SK-N-SH (cell line): ENCODE measurements at regions not wholly inside any gene's neighbourhood (a gene's known extent, or its start where the extent isn't known, plus 50 kb on each side); places are given as distances from the start of the nearest gene placed in this dataset.

ENCODE experiments used
- CTCF ChIA-PET: fragments of 300-600, 350-600 bp; formaldehyde crosslinking; extraction: SDS; loops from one replicate; lab custom pipeline; 2021; lab: Yijun Ruan, JAX
- POLR2A ChIA-PET: fragments of 350-600 bp; sonication (Branson Sonifier 250); formaldehyde crosslinking; extraction: SDS; loops from one replicate; lab custom pipeline; 2020; ENCODE audit warnings: antibody characterized with exemption, inconsistent platforms; lab: Yijun Ruan, JAX
- DNase-seq: peaks from one replicate; pipeline ENCODE4 v3.0.0; 2012
- H2AFZ ChIP-seq: fragments of 200-600 bp; sonication (generic); 2 replicates; pipeline ENCODE4 v1.8.1; 2016; ENCODE audit warnings: antibody characterized with exemption, mild to moderate bottlenecking, low read depth
- H3F3A ChIP-seq: fragments of 200-600 bp; sonication (generic); replicated peaks from 2 replicates; pipeline ENCODE3; 2016; ENCODE audit warnings: antibody characterized with exemption, mild to moderate bottlenecking; ENCODE audit not compliant: insufficient read depth
- H3K27ac ChIP-seq, 2 experiments: fragments of 200-500 bp in 1 of 2; fragments of 200-600 bp in 1 of 2; sonication (Bioruptor generic) in 1 of 2; sonication (generic), shearing (Covaris generic) in 1 of 2; 2 replicates each; pipeline versions ENCODE4 v1.5.1 to v1.6.1; 2014 to 2016; ENCODE audit warnings: low read depth in 2 of 2, inconsistent platforms in 1 of 2, low read length in 1 of 2, mild to moderate bottlenecking in 1 of 2, mixed read lengths in 1 of 2
- H3K27me3 ChIP-seq: fragments of 200-600 bp; sonication (generic), shearing (Covaris generic); 2 replicates; pipeline ENCODE4 v1.6.1; 2016; ENCODE audit warnings: mixed run types; ENCODE audit not compliant: insufficient read depth
- H3K36me3 ChIP-seq, 2 experiments: fragments of 200-500 bp in 1 of 2; fragments of 200-600 bp in 1 of 2; sonication (Bioruptor generic) in 1 of 2; sonication (generic) in 1 of 2; replicated peaks in 1 of 2; 2 replicates each; pipeline versions ENCODE3 to v1.5.1; 2014 to 2016; ENCODE audit warnings: low read length in 1 of 2, mild to moderate bottlenecking in 1 of 2; ENCODE audit not compliant: insufficient read depth in 2 of 2, control insufficient read depth in 1 of 2
- H3K4me1 ChIP-seq, 2 experiments: fragments of 200-500 bp in 1 of 2; fragments of 200-600 bp in 1 of 2; sonication (Bioruptor generic) in 1 of 2; sonication (generic), shearing (Covaris generic) in 1 of 2; 2 replicates each; pipeline versions ENCODE4 v1.5.1 to v1.6.1; 2014 to 2016; ENCODE audit warnings: low read depth in 1 of 2, low read length in 1 of 2, mixed run types in 1 of 2; ENCODE audit not compliant: insufficient read depth in 2 of 2, control insufficient read depth in 1 of 2
- H3K4me2 ChIP-seq: fragments of 200-600 bp; sonication (generic), shearing (Covaris generic); 2 replicates; pipeline ENCODE4 v1.6.1; 2017; ENCODE audit warnings: mixed run types
- H3K4me3 ChIP-seq, 2 experiments: fragments of 200-500 bp in 1 of 2; fragments of 200-600 bp in 1 of 2; sonication (Bioruptor generic) in 1 of 2; sonication (generic), shearing (Covaris generic) in 1 of 2; 2 replicates each; pipeline versions ENCODE4 v1.5.1 to v1.8.1; 2014 to 2016; ENCODE audit warnings: low read depth in 2 of 2, inconsistent platforms in 1 of 2, low read length in 1 of 2, mild to moderate bottlenecking in 1 of 2, mixed read lengths in 1 of 2, moderate library complexity in 1 of 2
- H3K79me2 ChIP-seq: fragments of 200-600 bp; sonication (generic); 2 replicates; pipeline ENCODE4 v1.8.1; 2017; ENCODE audit warnings: mild to moderate bottlenecking; ENCODE audit not compliant: insufficient read depth
- H3K9ac ChIP-seq: fragments of 200-600 bp; sonication (generic); 2 replicates; pipeline ENCODE4 v1.6.1; 2017; ENCODE audit warnings: mixed run types
- H3K9me2 ChIP-seq: fragments of 200-600 bp; sonication (generic); 2 replicates; pipeline ENCODE4 v1.6.1; 2017; ENCODE audit warnings: mixed run types
- H3K9me3 ChIP-seq: fragments of 200-600 bp; sonication (generic); 2 replicates; pipeline ENCODE4 v1.6.1; 2017; ENCODE audit warnings: mixed run types, mild to moderate bottlenecking, moderate library complexity
- H4K20me1 ChIP-seq: fragments of 200-600 bp; sonication (generic); 2 replicates; pipeline ENCODE4 v1.6.1; 2017; ENCODE audit warnings: mild to moderate bottlenecking, mixed run types; ENCODE audit not compliant: insufficient read depth
- FOXJ3 ChIP-seq: sonication (generic); formaldehyde crosslinking; IDR thresholded peaks from 2 replicates; pipeline ENCODE4 v1.5.1; 2020; ENCODE audit warnings: mild to moderate bottlenecking, missing genetic modification reagents
- FOXM1 ChIP-seq: IDR thresholded peaks from 2 replicates; pipeline ENCODE4 v1.4.0; 2012; ENCODE audit warnings: low read depth, mild to moderate bottlenecking
- GABPA ChIP-seq: IDR thresholded peaks from 2 replicates; pipeline ENCODE4 v1.4.0; 2012; ENCODE audit warnings: low read depth, mild to moderate bottlenecking
- IRF3 ChIP-seq: fragments of 150-350 bp; IDR thresholded peaks from 2 replicates; pipeline ENCODE4 v1.6.1; 2016; ENCODE audit warnings: mild to moderate bottlenecking, low read depth, low read length
- MXI1 ChIP-seq: IDR thresholded peaks from 2 replicates; pipeline ENCODE4 v1.6.1; 2012; ENCODE audit warnings: mild to moderate bottlenecking, low read depth, low read length, improper control_type of control experiment
- POLR2AphosphoS5 ChIP-seq: IDR thresholded peaks from 2 replicates; pipeline ENCODE4 v1.6.1; 2012; ENCODE audit warnings: low read depth, low read length
- RAD21 ChIP-seq: IDR thresholded peaks from 2 replicates; pipeline ENCODE4 v1.6.1; 2012; ENCODE audit warnings: mild to moderate bottlenecking, low read length
- RCOR1 ChIP-seq: fragments of 150-350 bp; IDR thresholded peaks from 2 replicates; pipeline ENCODE4 v1.6.1; 2017; ENCODE audit warnings: antibody characterized with exemption, low read length
- RFX5 ChIP-seq: IDR thresholded peaks from 2 replicates; pipeline ENCODE4 v1.6.1; 2012; ENCODE audit warnings: mild to moderate bottlenecking, improper control_type of control experiment, low read length
- SIN3A ChIP-seq: IDR thresholded peaks from 2 replicates; pipeline ENCODE4 v1.6.1; 2012; ENCODE audit warnings: low read depth, mild to moderate bottlenecking, low read length, moderate library complexity, borderline replicate concordance
- YY1 ChIP-seq: IDR thresholded peaks from 2 replicates; pipeline ENCODE4 v1.4.0; 2012; ENCODE audit warnings: low read depth, mild to moderate bottlenecking
- WGBS: methylation state at CpG from one replicate; pipeline ENCODE4 v1.1.6; 2017; ENCODE audit warnings: low lambda C conversion rate; 5-methylcytosine and 5-hydroxymethylcytosine counted together
- TF ChIP-seq, protein P1 (sequence below): fragments of 200-600 bp; sonication (generic); IDR thresholded peaks from 2 replicates; pipeline ENCODE4 v1.6.1; 2017; ENCODE audit warnings: antibody characterized with exemption, mild to moderate bottlenecking, moderate library complexity
- TF ChIP-seq, protein P2 (sequence below): IDR thresholded peaks from 2 replicates; pipeline ENCODE4 v1.4.0; 2012; ENCODE audit warnings: low read depth, borderline replicate concordance
- TF ChIP-seq, protein P3 (sequence below): IDR thresholded peaks from 2 replicates; pipeline ENCODE4; 2012
- TF ChIP-seq, protein P4 (sequence below): fragments of 150-350 bp; IDR thresholded peaks from 2 replicates; pipeline ENCODE4 v1.6.1; 2017; ENCODE audit warnings: antibody characterized with exemption, low read length, low read depth, borderline replicate concordance
- TF ChIP-seq, protein P5 (sequence below): IDR thresholded peaks from 2 replicates; pipeline ENCODE4 v1.6.1; 2012; ENCODE audit warnings: mild to moderate bottlenecking, low read depth, low read length, moderate library complexity

DNA sequence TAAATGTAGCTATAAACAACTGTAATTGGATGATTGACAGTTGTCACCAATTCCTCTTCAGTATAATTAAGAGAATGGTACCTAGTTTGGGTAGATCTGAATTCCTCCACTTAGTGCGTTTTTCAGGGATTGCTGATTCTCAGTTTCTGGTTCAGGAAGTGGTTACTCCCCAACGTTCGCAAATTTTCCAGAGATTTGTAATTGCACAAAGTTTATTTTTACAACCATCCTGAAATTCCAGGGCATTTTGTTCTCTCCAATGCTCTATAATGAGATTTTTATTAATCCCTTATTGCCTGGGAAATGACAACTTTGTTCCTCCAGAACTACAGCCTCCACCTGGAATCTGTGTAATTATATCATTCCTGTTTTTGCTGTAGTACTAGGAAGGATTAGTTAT lies 710.6 kb upstream of the ZEB2 start:
- H3K4me2 ChIP-seq = no peak overlapping the region
- no peak for DNase-seq

More for the DNA sequence above, 710.6 kb upstream of the ZEB2 start:
- Histone ChIP-seq H3F3A (no peaks in the 10 kb centered on the region), H3K27me3 (no peaks in the 10 kb centered on the region)
- TF ChIP-seq IRF3 (no peak), GABPA (no peak), MXI1 (no peak), RFX5 (no peak), SIN3A (no peak), POLR2AphosphoS5 (no peak), RCOR1 (no peak), FOXM1 (no peak), RAD21 (no peak), FOXJ3 (CRISPR knock-in tag) (no peak), YY1 (no peak)
- TF ChIP-seq, protein P1, sequence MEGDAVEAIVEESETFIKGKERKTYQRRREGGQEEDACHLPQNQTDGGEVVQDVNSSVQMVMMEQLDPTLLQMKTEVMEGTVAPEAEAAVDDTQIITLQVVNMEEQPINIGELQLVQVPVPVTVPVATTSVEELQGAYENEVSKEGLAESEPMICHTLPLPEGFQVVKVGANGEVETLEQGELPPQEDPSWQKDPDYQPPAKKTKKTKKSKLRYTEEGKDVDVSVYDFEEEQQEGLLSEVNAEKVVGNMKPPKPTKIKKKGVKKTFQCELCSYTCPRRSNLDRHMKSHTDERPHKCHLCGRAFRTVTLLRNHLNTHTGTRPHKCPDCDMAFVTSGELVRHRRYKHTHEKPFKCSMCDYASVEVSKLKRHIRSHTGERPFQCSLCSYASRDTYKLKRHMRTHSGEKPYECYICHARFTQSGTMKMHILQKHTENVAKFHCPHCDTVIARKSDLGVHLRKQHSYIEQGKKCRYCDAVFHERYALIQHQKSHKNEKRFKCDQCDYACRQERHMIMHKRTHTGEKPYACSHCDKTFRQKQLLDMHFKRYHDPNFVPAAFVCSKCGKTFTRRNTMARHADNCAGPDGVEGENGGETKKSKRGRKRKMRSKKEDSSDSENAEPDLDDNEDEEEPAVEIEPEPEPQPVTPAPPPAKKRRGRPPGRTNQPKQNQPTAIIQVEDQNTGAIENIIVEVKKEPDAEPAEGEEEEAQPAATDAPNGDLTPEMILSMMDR = no peak
- TF ChIP-seq, protein P2, sequence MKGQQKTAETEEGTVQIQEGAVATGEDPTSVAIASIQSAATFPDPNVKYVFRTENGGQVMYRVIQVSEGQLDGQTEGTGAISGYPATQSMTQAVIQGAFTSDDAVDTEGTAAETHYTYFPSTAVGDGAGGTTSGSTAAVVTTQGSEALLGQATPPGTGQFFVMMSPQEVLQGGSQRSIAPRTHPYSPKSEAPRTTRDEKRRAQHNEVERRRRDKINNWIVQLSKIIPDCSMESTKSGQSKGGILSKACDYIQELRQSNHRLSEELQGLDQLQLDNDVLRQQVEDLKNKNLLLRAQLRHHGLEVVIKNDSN = no peak
- TF ChIP-seq, protein P3, sequence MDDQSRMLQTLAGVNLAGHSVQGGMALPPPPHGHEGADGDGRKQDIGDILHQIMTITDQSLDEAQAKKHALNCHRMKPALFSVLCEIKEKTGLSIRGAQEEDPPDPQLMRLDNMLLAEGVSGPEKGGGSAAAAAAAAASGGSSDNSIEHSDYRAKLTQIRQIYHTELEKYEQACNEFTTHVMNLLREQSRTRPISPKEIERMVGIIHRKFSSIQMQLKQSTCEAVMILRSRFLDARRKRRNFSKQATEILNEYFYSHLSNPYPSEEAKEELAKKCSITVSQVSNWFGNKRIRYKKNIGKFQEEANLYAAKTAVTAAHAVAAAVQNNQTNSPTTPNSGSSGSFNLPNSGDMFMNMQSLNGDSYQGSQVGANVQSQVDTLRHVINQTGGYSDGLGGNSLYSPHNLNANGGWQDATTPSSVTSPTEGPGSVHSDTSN = no peak
- TF ChIP-seq, protein P4, sequence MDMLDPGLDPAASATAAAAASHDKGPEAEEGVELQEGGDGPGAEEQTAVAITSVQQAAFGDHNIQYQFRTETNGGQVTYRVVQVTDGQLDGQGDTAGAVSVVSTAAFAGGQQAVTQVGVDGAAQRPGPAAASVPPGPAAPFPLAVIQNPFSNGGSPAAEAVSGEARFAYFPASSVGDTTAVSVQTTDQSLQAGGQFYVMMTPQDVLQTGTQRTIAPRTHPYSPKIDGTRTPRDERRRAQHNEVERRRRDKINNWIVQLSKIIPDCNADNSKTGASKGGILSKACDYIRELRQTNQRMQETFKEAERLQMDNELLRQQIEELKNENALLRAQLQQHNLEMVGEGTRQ = no peak
- TF ChIP-seq, protein P5, sequence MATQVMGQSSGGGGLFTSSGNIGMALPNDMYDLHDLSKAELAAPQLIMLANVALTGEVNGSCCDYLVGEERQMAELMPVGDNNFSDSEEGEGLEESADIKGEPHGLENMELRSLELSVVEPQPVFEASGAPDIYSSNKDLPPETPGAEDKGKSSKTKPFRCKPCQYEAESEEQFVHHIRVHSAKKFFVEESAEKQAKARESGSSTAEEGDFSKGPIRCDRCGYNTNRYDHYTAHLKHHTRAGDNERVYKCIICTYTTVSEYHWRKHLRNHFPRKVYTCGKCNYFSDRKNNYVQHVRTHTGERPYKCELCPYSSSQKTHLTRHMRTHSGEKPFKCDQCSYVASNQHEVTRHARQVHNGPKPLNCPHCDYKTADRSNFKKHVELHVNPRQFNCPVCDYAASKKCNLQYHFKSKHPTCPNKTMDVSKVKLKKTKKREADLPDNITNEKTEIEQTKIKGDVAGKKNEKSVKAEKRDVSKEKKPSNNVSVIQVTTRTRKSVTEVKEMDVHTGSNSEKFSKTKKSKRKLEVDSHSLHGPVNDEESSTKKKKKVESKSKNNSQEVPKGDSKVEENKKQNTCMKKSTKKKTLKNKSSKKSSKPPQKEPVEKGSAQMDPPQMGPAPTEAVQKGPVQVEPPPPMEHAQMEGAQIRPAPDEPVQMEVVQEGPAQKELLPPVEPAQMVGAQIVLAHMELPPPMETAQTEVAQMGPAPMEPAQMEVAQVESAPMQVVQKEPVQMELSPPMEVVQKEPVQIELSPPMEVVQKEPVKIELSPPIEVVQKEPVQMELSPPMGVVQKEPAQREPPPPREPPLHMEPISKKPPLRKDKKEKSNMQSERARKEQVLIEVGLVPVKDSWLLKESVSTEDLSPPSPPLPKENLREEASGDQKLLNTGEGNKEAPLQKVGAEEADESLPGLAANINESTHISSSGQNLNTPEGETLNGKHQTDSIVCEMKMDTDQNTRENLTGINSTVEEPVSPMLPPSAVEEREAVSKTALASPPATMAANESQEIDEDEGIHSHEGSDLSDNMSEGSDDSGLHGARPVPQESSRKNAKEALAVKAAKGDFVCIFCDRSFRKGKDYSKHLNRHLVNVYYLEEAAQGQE = no peak
- TF ChIP-seq, all 33 proteins: peak for 0
- Histone ChIP-seq H2AFZ (no peak overlapping the region), H4K20me1 (no peaks in the 10 kb centered on the region), H3K79me2 (no peaks in the 10 kb centered on the region), H3K9ac (no peak overlapping the region), H3K27ac (no peak overlapping the region), H3K4me1 (peaks cover 0 to 4% of the 10 kb centered on the region in 2 experiments; a peak in 1 of 4 replicates), H3K4me3 (no peak overlapping the region), H3K36me3 (no peaks in the 10 kb centered on the region), H3K9me3 (no peaks in the 10 kb centered on the region), H3K9me2 (no peaks in the 10 kb centered on the region)
- CTCF ChIA-PET = no interaction called here
- POLR2A ChIA-PET = no interaction called here
- 98% methylated on average over 3 of the region's 3 CpGs for WGBS
